Tongue (tissue), 1 donor: ENCODE measurements at regions not wholly inside any gene's neighbourhood (a gene's known extent, or its start where the extent isn't known, plus 50 kb on each side); places are given as distances from the start of the nearest gene placed in this dataset.
"Not testable (repeated sequence)": the region's sequence is repeated elsewhere in the genome, so short reads cannot be mapped to it uniquely, and the experiment has no call there.

Experiments
- DNase-seq: peaks from one replicate; pipeline ENCODE4 v3.0.0-alpha.2; 2015

DNA sequence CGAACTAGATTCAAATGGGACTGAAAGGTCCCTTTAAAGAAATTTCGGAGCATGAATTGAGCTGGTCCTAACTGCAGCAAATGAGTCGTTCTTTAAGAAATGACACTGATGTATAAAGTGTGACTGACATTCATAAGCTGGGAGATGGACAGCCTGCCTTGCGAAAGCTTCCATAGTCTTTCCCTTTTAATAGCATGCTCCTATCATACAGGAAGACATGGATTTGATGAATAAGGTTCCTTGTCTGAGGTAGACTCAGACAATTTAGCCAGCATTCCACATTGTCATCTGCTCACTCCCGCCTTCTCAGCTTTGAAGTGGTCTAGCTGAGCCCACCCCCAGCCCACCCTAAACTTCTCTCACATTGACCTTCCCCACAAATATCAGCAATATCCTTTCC is 264.9 kb downstream of the TSN start:
- DNase-seq: no peak

DNA sequence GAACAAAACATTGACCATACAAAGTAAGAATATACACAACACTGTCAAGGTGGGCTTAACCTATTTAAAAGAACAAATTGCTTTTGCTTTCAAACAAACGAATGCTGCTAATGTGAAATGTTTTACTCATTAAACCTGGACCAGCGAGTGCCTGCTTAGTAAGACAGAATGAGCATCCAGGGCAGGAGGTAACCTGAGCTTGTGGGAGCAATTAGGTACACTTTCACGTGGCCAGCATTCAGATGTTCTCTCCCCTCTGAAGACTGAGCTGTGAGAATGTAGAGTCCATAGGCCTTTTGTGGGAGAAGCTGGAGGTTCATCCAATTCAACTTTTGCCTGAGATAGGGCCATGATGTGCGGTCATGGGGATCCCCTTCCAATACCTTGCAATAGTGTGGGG is 266.5 kb downstream of the TSN start:
- DNase-seq: no peak

DNA sequence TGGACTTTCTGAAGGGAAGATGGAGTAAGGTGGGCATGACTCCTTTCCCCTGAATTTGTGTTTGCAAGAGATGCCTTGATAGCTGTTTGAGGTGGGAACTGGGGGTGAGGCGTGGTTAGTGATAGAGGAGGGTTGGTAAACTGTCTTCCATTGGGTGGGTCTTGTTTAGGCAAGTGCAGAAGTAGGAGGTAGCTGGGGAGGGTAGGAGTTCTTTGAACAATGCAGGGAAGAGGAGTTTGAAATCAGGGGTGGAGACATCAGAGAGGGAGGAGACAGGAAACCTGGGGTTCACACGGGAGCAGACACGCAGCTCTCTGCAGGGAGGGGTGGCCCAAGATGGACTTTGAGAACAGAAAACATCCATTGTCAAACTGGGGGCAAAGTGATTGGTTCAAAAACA is 267.1 kb downstream of the TSN start:
- no peak for DNase-seq

- DNase-seq: peak; percentile 63
These were observed 267.8 kb downstream of the TSN start for GRCh38 chr2:122023059-122023864.

DNA sequence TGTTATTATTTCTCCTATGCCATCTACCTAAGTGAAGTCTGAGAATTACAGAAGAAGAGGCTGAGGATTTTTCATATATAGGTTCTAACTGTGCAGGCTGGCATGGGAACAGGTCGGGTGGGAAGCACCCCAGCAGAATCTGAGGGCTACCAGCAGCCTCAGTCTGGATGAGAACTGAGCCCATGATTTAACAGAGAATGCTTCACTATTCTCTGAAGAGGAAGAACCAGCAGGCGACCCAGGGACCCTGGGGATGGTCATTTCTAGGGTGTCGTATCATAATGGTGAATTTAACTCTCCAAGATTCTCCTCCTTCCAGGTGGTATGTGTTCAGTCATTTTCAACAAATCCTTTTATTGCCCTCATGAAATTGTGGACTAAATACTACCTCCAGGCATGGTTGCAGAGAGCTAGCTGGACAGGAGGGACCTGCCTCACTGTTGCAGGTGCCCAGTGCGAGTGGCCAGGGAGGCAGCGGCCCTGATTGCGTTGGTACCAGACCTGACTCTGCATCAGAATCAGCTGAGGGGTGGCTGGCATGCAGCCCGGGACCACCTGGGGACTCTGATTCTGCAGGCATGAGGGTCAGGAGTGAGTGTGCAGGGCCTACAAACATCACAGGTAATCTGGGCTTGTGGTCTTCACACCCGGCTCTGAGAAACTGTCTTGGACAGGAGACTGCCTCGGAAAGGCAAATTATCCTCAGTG is 272.2 kb downstream of the TSN start:
- DNase-seq: no peak

DNA sequence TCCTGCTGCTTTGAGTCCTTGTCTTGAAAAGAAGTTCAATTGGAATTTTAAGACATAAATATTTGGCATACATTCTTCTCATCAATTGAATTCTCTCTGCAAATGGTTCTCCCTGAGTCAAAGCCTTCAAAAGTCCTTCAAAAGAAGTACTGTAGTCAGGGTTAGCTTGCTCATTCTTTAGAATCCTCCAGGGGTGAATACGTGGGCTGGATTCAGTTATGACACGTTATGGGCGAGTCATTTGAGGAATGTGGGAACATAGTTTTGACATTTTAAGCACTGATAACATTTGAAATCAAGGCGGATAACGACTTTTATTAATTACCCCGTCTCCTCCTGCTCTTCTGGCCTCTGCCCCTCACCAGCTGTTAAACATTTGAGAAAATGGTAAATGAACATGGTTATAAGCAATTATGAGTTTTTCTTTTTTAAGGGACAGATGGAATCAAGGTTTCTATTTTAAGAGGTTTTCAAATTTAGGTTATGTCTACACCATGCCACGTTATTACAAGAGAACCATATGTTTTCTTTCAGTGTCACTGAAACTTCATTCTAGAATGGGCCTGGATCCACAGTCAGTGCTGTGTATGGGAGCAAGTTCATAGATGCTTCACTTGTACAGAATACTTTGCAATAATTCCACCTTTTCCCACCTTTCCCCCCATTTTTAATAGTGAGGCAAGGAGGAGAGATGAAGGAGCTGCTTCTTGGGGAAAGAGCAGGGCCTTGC is 273.1 kb downstream of the TSN start:
- DNase-seq: peak; percentile 25

DNA sequence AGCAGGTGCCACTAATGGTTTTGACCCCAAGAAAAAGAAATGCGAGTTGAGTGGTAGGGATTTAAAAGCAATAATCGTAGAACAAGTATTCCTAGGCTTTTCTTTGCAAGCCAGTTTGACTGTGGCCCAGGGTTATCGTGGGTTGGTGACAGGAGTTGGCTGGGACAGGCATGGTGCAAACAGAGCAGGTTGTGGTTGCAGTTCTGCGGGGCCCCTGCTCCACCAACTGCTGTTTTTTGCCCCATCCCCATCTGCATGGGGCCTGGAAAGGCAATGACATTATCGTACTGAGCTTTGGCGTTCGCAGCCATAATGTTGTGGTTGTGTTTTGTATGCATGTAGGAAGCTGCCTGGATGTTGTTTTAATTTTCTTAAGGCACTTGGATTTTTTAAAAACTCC is 274.0 kb downstream of the TSN start:
- DNase-seq: no peak

GRCh38 chr2:122029945-122030344 is 274.5 kb downstream of the TSN start:
- no peak for DNase-seq

DNA sequence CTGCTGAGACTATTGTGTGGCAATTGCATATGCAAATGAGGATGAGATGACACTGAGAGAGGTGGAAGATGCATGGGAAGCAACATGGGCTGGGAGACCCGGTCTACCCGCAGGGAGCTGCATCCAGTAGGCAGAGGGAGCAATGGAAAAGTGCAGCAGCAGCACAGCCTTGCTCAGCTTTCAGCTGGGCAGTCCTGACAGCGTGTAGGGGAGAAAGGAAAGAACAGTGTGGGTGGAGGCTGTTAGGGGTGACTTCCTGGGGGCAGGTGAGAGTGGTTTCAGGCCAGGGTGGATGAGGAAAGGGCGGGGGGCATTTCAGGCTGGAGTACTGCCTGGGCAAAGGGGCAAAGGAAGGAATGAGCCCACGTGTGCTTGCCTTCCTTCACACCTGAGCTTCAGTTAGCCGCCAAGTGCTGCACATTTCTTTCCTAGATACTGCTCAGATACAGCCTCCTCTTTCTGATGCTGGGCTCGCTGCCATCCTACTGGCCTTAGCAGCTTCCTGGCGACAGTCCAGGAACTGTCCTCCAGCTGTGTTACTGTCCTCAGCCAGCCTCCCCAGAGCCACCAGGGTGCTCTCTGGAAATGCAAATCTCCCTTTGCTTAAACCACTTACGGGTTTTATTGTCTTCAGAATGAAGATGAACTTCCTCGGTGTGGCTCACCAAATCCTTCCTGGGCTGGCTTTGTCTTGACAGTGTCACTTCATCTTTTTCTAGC is 276.3 kb downstream of the TSN start:
- DNase-seq: peak; percentile 44

DNA sequence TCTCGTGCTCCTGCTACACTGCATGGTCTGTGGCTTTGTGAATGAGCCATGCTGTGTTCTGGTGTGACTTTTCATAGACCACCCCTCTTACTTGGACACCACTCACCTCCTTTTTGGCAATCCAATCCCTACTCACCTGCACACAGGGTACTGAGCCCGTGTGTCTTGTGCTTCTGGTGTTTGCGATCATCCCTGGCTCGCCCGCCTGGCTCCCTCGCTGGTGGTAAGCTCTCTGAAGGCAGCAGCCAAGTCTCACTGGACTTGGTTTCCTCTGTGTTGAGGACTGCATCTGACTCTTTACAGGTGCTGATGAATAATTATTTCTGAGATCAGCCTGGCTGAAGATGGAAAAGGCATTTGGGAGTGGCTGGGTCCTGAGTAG is 276.8 kb downstream of the TSN start:
- DNase-seq: no peak

DNA sequence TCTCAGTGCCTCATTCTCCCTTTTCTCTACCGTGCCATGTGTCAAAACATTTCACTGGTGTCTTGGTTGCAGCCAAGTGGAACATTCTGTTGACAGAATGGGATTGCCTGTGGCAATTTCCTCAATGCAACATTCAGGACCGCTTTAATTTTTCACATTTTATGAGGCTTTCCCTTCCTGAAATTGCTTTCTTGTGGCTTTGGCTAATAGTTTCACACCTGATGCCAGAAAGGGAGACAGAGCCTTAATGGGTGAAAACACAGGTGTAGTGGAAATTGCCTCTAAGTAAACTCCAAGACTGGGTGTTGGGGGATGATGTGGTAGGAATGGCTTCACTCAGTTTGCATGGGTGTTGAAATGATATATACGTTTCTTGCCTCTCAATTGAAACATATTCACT is 278.3 kb downstream of the TSN start:
- DNase-seq: no peak

DNA sequence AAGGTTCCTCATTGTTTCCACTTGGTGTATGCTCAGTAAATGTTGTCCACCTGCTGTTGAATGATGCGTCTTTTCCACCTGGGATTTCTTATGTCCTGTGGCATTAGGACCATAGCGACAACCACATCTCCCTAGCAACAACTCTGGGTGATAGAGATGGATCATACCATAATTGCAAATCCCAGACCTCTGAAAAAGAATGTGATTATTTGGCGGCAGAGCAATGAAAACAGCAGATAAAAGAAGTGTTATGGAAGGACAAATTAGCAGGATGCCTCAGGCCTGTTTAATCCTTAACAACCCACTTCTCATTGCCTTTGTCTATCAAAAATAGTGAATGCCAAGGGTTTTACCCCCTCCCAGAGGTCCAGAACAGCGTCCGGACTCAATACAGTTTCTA is 278.9 kb downstream of the TSN start:
- DNase-seq: no peak

DNA sequence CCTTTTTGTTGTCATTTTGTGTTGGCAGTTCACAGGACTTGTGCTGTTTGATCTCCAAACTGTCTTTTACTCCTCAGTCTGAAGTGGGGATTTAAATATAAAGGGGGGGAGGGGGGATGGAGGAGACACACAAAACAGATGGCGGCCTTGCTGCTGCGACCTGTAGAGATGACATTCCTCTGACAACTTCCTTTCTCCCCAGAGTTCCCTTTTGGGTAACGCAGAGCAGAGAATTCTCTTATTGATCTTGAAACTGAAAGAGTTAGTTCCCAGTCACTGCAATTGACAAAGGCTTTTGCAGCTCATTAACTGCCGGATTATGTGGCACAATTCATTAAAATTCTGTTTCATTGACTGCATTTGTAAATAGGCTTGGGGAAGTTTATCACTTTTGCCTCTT is 279.3 kb downstream of the TSN start:
- no peak for DNase-seq

GRCh38 chr2:122038816-122039215 is 283.4 kb downstream of the TSN start:
- DNase-seq: not testable (repeated sequence)

DNA sequence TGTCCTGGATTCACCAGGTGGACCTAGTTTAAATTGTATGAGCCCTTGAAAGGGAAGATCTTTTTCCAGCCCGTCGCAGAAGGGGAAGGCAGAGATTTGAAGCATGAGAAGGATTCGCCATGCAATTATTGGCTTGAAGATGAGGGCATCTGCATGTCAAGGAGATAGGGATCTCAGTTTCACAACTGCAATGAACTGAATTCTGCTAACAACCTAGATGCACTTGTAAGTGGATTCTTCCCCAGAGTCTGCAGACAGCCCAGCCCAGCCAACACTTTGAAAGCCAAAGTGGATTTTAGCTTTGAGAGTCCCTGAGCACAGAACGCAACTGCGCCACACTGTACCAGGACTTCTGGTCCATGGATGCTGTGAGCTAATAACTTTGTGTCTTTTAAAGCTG is 286.0 kb downstream of the TSN start:
- DNase-seq: no peak

- DNase-seq: not testable (repeated sequence)
These were observed 296.2 kb downstream of the TSN start for GRCh38 chr2:122051659-122052058.

- DNase-seq: no peak
These were observed 300.1 kb downstream of the TSN start for GRCh38 chr2:122055521-122055931.

GRCh38 chr2:122056853-122057252 is 301.4 kb downstream of the TSN start:
- DNase-seq: no peak

DNA sequence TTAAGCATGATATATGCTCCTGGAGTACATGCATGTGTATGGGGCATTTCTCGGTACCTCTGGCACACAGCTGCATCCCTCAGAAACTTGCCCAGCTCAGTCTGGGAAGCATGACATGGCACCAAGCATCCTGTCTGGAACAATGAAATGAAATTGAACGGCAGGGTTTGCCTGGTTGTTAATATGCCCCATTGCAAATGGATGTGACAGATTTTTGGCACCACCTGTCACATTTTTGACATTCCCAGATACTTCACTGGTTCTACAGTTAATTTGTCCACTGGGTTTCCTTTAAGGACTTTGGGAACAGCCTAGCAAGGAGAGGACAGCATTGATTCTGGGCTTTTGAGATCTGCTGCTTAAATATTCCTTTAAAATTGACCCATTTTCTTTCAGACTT is 305.8 kb downstream of the TSN start:
- DNase-seq: no peak

DNA sequence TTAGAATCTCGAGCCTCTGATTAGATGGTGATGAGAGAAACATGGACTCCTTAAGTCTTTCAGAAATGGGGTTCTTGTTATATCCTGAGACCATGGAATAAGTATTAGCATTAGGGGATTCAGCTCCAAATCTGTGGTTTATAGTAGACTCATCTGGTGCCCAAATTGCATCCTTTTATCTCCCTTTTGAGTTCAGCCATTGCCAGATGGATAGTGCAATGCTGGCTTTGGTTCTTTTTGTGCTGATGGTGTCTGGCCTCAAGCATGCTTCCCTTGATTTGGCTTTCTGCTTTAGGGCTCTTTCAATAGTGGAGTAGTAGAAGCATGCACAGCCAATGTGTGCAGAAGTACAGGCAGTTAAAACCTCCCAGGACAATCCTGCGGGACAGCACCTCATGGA is 306.4 kb downstream of the TSN start:
- DNase-seq: no peak

DNA sequence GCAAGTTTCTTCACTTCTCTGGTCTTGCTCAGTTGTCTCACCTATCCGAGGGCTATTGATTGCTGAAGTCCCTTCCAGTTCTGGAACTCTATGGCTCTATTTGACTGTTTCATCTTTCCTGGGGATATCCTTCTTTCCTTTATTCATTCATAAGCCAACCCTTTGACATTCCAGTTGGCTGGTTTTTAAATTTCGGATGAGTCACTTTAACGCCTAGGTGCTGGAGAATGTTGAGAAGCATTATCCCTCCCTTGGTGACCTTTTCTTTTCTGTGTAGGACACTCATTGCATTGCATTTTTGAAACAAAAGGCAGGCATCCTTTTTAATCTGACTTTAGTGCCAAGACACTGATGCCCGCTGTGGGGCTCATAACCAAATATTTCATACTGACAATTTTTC is 307.1 kb downstream of the TSN start:
- DNase-seq: no peak

DNA sequence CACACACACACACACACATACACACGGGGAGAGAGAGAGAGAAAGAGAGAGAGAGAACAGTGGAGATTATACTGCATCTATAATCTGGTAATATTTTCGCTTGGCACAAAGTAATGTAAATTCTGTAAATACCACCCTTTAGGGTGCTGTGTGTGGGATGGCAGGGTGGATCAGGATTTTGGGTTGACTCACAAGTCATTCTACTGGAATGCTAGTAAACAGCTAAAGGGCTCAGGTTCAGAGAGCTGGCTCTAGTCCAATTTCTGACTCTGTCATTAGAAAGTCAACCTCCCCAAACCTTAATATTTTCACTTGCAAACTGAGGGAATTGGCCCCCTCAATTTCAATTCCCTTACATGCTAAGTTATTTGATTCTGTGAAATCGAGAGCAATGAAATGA is 308.3 kb downstream of the TSN start:
- no peak for DNase-seq

- DNase-seq: no peak
These were observed 314.8 kb downstream of the TSN start for GRCh38 chr2:122070241-122070731.
